WI38 (cell line): ENCODE measurements at regions not wholly inside any gene's neighbourhood (a gene's known extent, or its start where the extent isn't known, plus 50 kb on each side); places are given as distances from the start of the nearest gene placed in this dataset.

Experiments used
- H3K4me3 ChIP-seq: 2 replicates; pipeline ENCODE4 v1.5.1; 2011; ENCODE audit warnings: low read depth, mild to moderate bottlenecking, control low read depth, low read length
- CTCF ChIP-seq: IDR thresholded peaks from 2 replicates; pipeline ENCODE4 v1.5.1; 2012; ENCODE audit warnings: low read depth, mild to moderate bottlenecking, control low read depth, low read length

GRCh38 chr22:47278655-47279054 is 516.2 kb downstream of the TBC1D22A start:
- no peak overlapping the region for H3K4me3 ChIP-seq
- TF ChIP-seq CTCF = no peak

DNA sequence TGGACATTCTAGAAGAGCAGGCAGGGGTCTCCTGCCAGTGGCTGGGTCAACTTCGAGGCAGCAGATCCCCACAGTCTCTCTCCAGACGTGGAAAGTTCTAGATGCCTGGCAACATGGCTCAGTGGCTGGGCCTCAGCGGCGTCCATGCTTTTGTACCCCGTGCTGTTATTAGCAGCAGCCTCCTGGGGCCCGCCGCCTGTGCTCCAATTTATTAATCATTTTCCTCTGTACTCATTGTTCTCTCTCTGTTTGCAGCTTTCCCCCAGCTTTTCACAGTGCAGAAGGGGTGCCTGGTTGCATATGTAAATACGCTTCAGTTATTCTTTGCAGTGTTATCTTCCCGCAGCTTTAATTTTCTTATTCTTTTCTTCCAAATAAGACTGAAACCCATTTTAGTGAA is 515.1 kb downstream of the TBC1D22A start:
- TF ChIP-seq CTCF = no peak
- H3K4me3 ChIP-seq = no peak overlapping the region

DNA sequence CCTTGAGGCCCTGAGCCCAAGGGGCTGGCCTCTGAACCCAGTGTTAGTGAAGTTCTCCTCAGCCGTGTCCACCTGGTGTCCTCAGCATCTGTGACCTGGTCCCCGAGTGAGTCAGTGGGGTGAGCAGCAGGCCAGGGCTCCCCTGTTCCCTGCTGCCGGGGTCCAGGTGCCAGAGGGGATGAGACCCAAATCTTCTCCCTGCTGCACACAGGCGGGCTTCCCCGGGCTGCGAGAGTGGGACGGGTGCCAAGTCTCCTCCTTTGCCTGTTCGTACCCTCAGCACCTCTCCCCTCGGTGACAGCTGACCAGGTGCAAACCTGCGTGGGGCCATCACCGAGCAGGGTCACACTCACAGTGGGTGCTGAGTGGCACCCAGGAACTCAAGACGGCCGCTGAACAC is 514.5 kb downstream of the TBC1D22A start:
- no peak overlapping the region for H3K4me3 ChIP-seq
- no peak for TF ChIP-seq CTCF

DNA sequence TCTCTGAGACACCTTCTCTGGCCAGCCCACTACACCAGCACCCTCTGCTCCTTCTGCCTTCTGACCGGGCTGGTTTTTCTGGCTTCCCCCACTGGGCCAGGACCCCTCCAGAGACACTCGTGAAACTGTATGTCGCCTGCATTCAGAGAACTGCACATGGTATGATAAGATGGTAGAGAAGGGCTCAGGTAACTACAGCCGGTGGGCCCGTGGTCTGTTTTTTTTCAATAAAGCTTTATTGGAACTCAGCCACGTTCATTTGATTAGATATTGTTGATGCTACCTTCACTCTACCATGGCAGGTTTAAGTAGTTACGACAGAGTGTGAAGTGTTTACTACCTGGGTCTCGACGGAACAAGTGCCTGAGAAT is 514.0 kb downstream of the TBC1D22A start:
- no peak overlapping the region for H3K4me3 ChIP-seq
- TF ChIP-seq CTCF = no peak

- no peak for TF ChIP-seq CTCF
- no peak overlapping the region for H3K4me3 ChIP-seq
Observed at GRCh38 chr22:47275605-47276449, 513.4 kb downstream of the TBC1D22A start.

DNA sequence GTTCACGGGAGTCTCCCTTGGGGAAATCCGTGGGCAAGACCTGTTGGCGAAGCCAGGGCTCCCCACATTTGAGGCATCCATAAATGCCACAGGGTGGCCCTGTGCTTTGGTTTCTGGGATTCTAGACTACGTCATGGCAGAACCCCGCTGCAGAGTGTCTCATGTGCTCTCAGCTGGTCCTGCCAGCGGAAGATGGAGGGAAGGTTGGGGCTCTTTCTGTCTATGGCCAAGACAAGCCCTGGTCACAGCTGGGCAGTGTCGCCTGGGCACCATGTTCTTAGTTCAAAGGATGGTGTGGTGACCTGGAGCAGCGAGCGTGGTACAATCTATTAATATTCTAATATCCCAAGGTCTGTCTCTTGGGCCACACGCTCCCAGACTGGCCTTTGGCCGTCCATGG is 511.7 kb downstream of the TBC1D22A start:
- TF ChIP-seq CTCF = no peak
- H3K4me3 ChIP-seq = no peak overlapping the region

DNA sequence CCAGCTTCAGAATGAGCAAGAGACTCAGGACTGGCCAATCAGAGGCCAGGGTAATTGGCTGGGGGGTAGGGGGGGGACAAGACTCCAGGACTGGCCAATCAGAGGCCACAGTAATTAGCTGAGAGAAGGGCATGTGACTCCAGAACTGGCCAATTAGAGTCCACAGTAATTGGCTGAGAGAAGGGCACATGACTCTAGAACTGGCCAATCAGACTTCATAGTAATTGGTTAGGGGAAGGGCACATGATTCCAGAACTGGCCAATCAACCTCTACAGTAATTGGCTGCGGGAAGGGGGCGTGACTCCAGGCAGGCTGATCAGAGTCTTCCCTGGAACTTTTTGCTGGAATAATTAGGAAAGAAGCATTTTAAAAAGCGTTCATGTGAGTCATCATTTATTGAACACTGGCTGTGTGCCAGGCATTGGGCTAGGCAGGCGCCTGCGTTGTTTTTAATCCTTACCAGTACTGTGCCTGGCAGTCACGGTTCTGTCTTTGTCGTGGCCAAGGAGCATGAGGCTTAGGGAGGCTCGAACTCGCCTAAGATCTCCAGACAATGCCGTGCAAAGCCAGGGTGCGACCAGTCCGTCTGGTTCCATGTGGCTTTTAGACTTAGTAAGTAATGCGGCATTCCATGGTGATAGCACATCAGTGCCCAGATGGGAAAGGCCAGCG is 508.1 kb downstream of the TBC1D22A start:
- TF ChIP-seq CTCF = no peak
- no peak overlapping the region for H3K4me3 ChIP-seq
